ENCODE measurements at regions not wholly inside any gene's neighbourhood (a gene's known extent, or its start where the extent isn't known, plus 50 kb on each side); places are given as distances from the start of the nearest gene placed in this dataset.

GRCh38 chr7:17524746-17525145, 226.3 kb downstream of the AHR start:
- no peak overlapping the region for H3K27ac ChIP-seq (ENCODE audit: extremely low read length, insufficient read depth, low read length)
- no peaks in the 10 kb centered on the region for H3K79me2 ChIP-seq (ENCODE audit: insufficient read depth, low read length)
- no peak for FAIRE-seq
- peak overlapping the region; percentile 57; the same call in 1 of the 2 replicates for H3K4me2 ChIP-seq (ENCODE audit: low read depth, low read length)
- 0 out of 2 replicates have a peak, but pooled peaks have one; percentile 20 for TF ChIP-seq HDAC1 (CRISPR knock-in tag; IDR thresholded peaks at IDR 0.05)
- no peak for TF ChIP-seq HNRNPLL (IDR thresholded peaks at IDR 0.05; ENCODE audit: low read depth, low read length, poor library complexity, severe bottlenecking)
- no peaks in the 10 kb centered on the region for H3K27me3 ChIP-seq (ENCODE audit: control insufficient read depth in 1 of 2, insufficient read depth in 2 of 2, low read length in 2 of 2)
- peak; percentile 30; the same call in 2 of the 3 replicates for ATAC-seq
- no peak overlapping the region for H3K4me3 ChIP-seq (replicated peaks in 1 of 3; ENCODE audit: insufficient read depth in 1 of 3, low read depth in 2 of 3, low read length in 3 of 3)
- H3K9ac ChIP-seq (ENCODE audit: insufficient read depth, low read depth, low read length) = no peak overlapping the region
- no peak for DNase-seq (ENCODE audit: low spot score)
- WGBS (ENCODE audit: low lambda C conversion rate) = 16% methylated on average over 3 of the region's 3 CpGs
- H3K36me3 ChIP-seq (replicated peaks in 1 of 2; ENCODE audit: control insufficient read depth in 1 of 2, insufficient read depth in 2 of 2, low read length in 2 of 2) = no peaks in the 10 kb centered on the region
- POLR2A ChIA-PET = interaction anchor here (0.9 to 1.2 kb wide), 3 partner anchors 17 to 227 kb away, joined by 3 to 6 read pairs (median 3); partner anchors contain the start of gene AHR
- intact Hi-C loops (cut with micrococcal nuclease; ENCODE audit: unreplicated experiment) (loop anchor here (10.0 kb wide), 1 partner anchor 180 kb away; no protein-coding TSS in a partner anchor), in situ Hi-C loops (cut with HindIII; ENCODE audit: extremely low pct_ligation_motif_present, low pct_unique_long_range_greater_than_20kb) (loop anchor here (25.0 kb wide), 1 partner anchor 587 kb away; no protein-coding TSS in a partner anchor)
- H3K9me3 ChIP-seq (ENCODE audit: low read length) = no peaks in the 10 kb centered on the region
- no TSS peak for BruUV-seq (replicated peaks)
- no peaks in the 10 kb centered on the region for H4K20me1 ChIP-seq (ENCODE audit: insufficient read depth, low read length)
- CTCF ChIA-PET (ENCODE audit: low intra/inter-chr PET ratio, low total read pairs) = no interaction called here
- H3K4me1 ChIP-seq (ENCODE audit: insufficient read depth, low read length) = peaks cover 22% of the 10 kb centered on the region
- H2AFZ ChIP-seq (ENCODE audit: low read length) = no peak overlapping the region

GRCh38 chr7:17526621-17527020, 228.2 kb downstream of the AHR start:
- peaks cover 28% of the 10 kb centered on the region for H3K4me1 ChIP-seq (ENCODE audit: insufficient read depth, low read length)
- no peak overlapping the region for H3K9ac ChIP-seq (ENCODE audit: insufficient read depth, low read depth, low read length)
- no peaks in the 10 kb centered on the region for H3K9me3 ChIP-seq (ENCODE audit: low read length)
- H3K79me2 ChIP-seq (ENCODE audit: insufficient read depth, low read length) = no peaks in the 10 kb centered on the region
- in situ Hi-C loops (cut with HindIII; ENCODE audit: extremely low pct_ligation_motif_present, low pct_unique_long_range_greater_than_20kb) (loop anchor here (25.0 kb wide), 1 partner anchor 589 kb away; no protein-coding TSS in a partner anchor), intact Hi-C loops (cut with micrococcal nuclease; ENCODE audit: unreplicated experiment) (loop anchor here (10.0 kb wide), 1 partner anchor 182 kb away; no protein-coding TSS in a partner anchor)
- H3K4me3 ChIP-seq (replicated peaks in 1 of 3; ENCODE audit: insufficient read depth in 1 of 3, low read depth in 2 of 3, low read length in 3 of 3) = no peak overlapping the region
- H2AFZ ChIP-seq (ENCODE audit: low read length) = no peak overlapping the region
- no peaks in the 10 kb centered on the region for H4K20me1 ChIP-seq (ENCODE audit: insufficient read depth, low read length)
- H3K36me3 ChIP-seq (replicated peaks in 1 of 2; ENCODE audit: control insufficient read depth in 1 of 2, insufficient read depth in 2 of 2, low read length in 2 of 2) = no peaks in the 10 kb centered on the region
- FAIRE-seq (no peak), DNase-seq (ENCODE audit: low spot score) (no peak), ATAC-seq (no peak)
- no TSS peak for BruUV-seq (replicated peaks)
- no peak overlapping the region for H3K4me2 ChIP-seq (ENCODE audit: low read depth, low read length)
- ChIA-PET CTCF (ENCODE audit: low intra/inter-chr PET ratio, low total read pairs) (no interaction called here), POLR2A (no interaction called here)
- H3K27ac ChIP-seq (ENCODE audit: extremely low read length, insufficient read depth, low read length) = no peak overlapping the region
- no peaks in the 10 kb centered on the region for H3K27me3 ChIP-seq (ENCODE audit: control insufficient read depth in 1 of 2, insufficient read depth in 2 of 2, low read length in 2 of 2)
- TF ChIP-seq ZNF124 (CRISPR knock-in tag; IDR thresholded peaks at IDR 0.05) = no peak
- no peak for TF ChIP-seq CBX1 (IDR thresholded peaks at IDR 0.05; ENCODE audit: low read depth)
- no peak for TF ChIP-seq KDM1A (CRISPR knock-in tag; IDR thresholded peaks at IDR 0.05)
- TF ChIP-seq EEA1 (CRISPR knock-in tag; IDR thresholded peaks at IDR 0.05; ENCODE audit: borderline replicate concordance) = no peak
- TF ChIP-seq ZMYM4 (CRISPR knock-in tag; IDR thresholded peaks at IDR 0.05) = no peak
- no peak for TF ChIP-seq HHEX (CRISPR knock-in tag; IDR thresholded peaks at IDR 0.05)
- no peak for TF ChIP-seq SNRNP70 (IDR thresholded peaks at IDR 0.05; ENCODE audit: low read depth, low read length)
- TF ChIP-seq ARHGAP35 (CRISPR knock-in tag; IDR thresholded peaks at IDR 0.05; ENCODE audit: borderline replicate concordance) = no peak
- TF ChIP-seq U2AF2 (IDR thresholded peaks at IDR 0.05; ENCODE audit: low read depth, low read length) = no peak

Data from HepG2 (cell line).